ENCODE measurements at regions not wholly inside any gene's neighbourhood (a gene's known extent, or its start where the extent isn't known, plus 50 kb on each side); places are given as distances from the start of the nearest gene placed in this dataset.

- TF ChIP-seq, protein P1, sequence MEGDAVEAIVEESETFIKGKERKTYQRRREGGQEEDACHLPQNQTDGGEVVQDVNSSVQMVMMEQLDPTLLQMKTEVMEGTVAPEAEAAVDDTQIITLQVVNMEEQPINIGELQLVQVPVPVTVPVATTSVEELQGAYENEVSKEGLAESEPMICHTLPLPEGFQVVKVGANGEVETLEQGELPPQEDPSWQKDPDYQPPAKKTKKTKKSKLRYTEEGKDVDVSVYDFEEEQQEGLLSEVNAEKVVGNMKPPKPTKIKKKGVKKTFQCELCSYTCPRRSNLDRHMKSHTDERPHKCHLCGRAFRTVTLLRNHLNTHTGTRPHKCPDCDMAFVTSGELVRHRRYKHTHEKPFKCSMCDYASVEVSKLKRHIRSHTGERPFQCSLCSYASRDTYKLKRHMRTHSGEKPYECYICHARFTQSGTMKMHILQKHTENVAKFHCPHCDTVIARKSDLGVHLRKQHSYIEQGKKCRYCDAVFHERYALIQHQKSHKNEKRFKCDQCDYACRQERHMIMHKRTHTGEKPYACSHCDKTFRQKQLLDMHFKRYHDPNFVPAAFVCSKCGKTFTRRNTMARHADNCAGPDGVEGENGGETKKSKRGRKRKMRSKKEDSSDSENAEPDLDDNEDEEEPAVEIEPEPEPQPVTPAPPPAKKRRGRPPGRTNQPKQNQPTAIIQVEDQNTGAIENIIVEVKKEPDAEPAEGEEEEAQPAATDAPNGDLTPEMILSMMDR (IDR thresholded peaks at IDR 0.05; ENCODE audit: insufficient read depth, low read depth, low read length) = no peak
- TF ChIP-seq EZH2 (IDR thresholded peaks at IDR 0.05; ENCODE audit: insufficient read depth, low read length) = no peak
Observed at GRCh38 chr14:89533766-89534165, 116.7 kb upstream of the FOXN3 start.
